NCI-H146 treated with DMSO at 0.1 percent for 48 hours (cell line): ENCODE measurements at regions not wholly inside any gene's neighbourhood (a gene's known extent, or its start where the extent isn't known, plus 50 kb on each side); places are given as distances from the start of the nearest gene placed in this dataset.
"Not testable (repeated sequence)": the region's sequence is repeated elsewhere in the genome, so short reads cannot be mapped to it uniquely, and the experiment has no call there.

Experiments used
- DNase-seq: peaks from one replicate; lab custom pipeline; 2025; ENCODE audit not compliant: unreplicated experiment; lab: John Stamatoyannopoulos, UW

DNA sequence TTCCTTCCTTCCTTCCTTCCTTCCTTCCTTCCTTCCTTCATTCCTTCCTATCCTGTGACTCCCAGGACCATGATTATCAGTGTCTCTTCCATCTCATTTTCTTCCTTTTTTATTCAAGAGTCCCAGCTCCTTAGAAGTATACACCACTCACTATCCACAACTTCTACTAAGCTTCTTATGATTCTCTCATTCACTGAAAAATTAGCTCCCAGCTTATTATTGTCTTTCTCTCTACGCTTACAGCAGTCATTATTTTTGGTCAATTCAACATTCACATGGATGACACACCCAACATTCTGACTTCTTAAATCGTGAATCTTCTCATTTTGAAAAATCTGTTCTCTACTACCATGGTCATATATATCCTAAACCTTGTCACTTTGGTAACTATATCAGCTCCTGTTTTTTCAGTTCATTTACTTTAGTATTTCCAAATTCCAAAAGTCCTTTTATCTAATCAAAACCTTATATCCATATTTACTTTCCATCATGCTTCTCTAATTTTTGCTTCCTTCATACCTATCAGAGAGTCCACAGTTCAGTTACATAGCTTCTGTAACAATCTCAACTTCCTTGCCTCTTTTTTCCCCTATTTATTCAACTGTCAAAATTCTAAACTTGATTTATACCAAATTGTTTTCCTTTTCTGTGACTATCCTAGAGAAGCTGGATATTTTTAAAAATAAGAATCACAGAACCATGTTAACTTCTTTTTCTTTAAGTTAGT, 677.5 kb downstream of the RAPGEF2 start:
- no peak for DNase-seq

DNA sequence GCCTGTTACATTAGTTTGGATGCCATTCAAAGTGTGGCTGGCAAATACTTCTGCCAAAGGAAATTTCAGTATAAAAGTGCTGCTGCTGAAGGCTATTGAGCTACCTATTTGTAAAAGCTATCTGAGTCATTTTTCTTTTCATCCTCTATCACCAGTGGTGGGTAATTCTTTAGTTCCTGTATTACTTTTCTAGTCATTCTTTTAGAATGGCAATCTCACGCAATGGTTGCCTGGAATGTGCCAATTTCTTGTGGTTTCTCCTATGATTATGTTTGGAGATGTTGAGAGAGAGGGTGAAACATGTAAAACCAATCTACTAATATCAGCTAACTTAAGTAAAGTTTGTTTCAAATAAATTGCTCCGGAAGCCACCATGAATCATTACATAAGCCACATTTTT, 685.0 kb downstream of the RAPGEF2 start:
- no peak for DNase-seq

DNA sequence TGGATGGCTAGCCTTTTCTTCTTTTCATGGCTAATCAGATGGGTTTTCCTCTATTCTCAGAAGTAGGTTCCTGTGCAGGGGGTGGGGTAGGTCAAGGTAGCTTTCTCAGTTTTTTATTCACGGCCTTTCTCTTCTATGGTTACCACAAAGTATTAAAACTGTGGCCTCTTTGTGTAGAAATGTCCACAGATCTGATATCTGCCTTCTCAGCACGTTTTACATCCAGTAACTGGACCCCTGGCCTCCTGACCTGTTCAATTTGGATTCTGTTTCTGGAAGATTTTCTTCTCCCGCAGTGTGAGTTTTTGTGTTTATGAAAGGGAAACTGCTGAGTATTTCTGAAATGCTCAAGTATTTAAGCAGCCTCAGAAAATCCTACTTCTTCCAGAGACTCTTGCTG, 688.5 kb downstream of the RAPGEF2 start:
- DNase-seq: no peak

DNA sequence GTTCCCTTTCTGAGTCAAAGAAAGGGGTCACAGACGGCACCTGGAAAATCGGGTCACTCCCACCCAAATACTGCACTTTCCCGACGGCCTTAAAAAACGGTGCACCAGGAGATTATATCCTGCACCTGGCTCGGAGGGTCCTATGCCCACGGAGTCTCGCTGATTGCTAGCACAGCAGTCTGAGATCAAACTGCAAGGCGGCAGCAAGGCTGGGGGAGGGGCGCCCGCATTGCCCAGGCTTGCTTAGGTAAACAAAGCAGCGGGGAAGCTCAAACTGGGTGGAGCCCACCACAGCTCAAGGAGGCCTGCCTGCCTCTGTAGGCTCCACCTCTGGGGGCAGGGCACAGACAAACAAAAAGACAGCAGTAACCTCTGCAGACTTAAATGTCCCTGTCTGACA, 701.7 kb downstream of the RAPGEF2 start:
- DNase-seq: not testable (repeated sequence)

DNA sequence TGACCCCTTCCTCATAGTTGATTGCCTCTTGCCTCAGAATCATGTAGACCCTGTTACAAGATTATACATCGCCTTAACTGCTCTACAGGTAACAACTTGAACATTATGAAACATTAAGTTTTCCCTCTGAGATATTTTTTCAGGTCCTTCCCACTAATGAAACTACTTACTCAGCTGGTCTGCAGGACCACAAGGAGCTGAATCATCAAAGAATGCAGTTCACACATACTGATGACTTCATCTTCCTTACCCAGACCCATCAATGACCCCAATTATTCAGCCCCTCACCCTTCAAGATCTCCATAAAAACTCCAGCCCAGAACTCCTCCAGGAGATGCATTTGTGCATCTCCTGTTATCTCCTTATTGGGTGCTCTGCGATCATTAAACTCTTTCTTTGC, 720.9 kb downstream of the RAPGEF2 start:
- no peak for DNase-seq

DNA sequence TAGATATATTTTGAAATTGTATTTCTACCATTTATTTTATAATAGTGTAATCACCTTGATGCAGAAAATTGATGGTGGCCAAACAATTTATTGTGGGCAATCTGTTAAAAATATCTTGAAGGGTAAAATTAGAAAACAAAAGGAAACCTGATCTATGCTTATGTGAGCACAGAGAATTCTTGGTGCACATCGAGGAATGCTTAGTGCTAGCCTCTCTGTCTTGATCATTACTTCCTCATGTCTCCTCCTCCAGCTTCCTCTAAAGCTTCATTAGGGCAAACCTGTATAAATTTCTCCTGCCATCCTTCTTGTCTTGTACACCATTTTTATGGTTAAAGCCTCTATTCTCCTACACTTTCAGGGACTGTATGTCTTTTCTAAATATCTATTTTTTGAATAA, 725.8 kb downstream of the RAPGEF2 start:
- DNase-seq: no peak

DNA sequence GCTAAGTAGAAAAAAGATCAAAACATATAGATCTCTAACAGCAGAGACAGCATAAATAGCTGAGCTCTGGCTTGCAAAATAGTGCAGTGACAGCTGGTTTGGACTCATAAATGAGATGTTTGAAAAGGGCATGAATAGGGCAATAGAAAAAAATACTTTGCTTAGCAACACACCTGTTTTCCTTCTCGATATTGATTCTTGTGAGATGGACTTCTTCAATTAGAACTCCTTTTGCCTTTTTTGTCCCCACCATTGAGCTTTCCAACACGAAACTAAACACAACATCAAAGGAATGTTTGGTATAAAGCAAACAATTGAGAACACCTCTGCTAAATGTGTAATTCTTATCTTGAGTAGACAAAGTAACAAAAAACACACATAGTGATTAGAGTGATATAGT, 726.3 kb downstream of the RAPGEF2 start:
- no peak for DNase-seq

DNA sequence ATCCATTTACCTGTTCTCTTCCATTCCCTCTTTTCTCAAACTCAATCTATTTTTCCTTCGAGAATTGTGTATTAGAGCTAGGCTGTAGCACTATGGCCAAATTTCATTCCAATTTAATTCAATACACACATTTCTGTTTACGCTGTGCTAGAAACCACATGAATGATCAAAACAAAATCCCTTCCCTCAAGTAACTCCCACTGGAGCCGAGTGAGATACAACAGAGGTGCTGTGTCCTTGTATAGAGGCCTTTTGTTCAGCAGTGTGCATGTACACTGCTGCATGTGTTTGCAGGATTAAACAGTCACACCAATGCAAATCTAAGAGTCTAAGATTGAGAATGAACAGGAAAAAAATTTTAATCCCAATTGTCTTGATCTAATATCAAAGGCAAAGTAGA, 734.2 kb downstream of the RAPGEF2 start:
- no peak for DNase-seq

DNA sequence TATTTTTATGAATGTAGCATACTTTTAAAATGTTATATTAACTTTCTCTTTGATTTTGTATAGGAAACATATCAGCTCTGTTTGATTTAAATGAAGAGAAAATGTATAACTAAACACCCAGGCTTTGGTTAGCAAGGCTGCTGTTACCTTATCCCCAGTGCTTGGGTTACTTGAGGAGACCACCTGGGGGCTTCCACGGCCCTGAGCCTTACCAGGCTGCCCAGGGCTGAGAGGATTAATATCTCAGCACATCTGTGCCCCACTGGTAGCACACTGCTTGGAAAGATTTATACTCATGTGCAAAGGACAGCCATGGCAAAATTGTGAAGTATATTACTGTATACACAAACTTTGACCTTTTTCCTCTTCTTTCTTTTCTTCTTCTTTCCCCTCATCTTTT, 752.9 kb downstream of the RAPGEF2 start:
- no peak for DNase-seq

DNA sequence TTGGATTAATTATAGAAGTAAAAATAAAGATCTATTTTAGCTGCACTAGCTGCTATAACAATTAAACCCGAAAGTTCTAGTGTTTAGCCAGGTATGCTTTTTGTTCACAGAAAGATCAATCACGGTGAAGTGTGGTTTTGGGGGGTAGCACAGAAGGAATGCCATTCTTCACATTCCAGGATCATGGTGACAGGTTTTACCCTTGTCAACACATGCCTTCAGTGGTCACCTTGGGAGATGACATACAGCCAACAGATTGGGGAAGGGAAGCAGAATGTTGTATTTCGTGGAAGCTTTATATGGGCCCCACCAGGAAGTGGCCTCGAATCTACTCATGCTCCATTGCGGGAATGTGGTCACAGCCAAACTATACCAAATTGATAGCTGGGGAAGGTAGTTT, 753.6 kb downstream of the RAPGEF2 start:
- DNase-seq: no peak

DNA sequence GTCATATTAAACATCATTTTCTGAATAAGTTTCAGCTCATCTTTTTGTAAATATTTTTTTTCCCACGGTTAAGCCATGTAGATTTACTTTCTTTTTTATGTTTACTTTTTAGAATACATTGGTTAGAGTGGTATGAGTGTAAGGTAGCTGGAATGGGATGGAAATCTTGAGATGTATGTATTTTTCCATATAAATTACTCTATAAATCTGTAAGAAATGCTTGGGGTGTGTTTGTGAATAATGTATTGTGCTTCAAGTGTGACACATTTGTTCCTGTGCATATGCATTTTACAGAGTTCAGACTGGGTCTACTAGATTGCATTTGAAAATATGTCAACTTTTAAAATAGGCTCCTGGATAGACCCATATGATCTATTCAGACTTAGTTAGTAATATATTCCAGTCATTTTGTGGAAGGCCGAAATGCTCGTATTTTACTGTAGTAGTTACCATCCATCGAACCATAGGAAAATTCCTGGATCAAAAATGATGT, 756.8 kb downstream of the RAPGEF2 start:
- no peak for DNase-seq

DNA sequence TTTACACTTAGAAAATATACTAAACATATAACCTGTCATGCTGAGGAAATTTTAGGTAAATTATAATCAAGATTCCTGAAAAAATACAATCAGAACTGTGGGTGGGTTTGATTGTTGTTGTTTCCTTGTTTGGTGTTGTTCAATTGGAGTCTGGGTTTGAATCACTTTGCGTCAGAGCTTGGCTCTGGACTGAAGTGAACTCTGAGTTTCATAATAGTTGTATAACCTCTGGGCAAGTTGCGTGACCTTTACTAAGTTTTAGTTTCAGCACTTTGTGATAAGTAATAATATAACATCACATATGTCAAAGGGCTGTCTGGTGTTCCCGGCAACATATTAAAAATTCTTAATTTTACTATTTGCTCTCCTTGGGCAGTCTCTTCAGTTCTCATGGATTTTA, 758.1 kb downstream of the RAPGEF2 start:
- no peak for DNase-seq

DNA sequence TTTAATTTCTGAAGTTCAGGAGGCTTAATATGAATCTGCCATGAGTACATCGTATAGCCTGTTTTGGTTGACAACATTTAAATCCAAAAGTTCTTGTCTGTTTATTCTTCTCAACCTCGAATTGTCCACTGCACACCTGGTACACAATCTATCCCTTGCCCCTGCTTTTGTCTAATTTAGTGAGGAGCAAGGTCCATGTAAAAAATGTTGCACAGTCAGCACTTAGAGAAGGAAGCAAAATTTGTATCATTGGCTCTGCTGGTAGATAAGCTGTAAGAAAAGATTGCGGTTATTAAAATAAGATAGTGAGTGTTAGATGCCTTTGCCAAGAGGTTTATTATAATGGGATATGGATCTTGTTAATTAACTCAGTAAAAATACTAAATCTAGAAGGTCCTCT, 761.5 kb downstream of the RAPGEF2 start:
- no peak for DNase-seq

DNA sequence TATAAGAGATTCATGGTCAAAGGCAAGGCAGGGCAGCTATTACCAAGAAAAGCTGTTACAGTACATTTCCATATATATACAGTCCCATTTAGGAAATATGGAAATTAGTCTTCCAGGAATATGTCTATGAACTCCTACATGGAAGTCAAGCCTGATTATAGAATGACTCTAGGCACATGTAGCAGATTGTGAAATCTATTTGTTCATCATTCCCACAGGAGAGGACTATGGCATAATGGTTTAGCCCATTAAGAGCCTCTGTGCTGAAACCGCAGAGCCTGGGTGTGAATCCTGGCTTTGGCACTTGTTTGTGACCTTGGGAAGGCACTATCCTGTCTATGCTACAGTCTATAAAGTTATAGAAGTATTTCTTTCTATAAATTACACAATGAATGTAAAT, 764.8 kb downstream of the RAPGEF2 start:
- no peak for DNase-seq

DNA sequence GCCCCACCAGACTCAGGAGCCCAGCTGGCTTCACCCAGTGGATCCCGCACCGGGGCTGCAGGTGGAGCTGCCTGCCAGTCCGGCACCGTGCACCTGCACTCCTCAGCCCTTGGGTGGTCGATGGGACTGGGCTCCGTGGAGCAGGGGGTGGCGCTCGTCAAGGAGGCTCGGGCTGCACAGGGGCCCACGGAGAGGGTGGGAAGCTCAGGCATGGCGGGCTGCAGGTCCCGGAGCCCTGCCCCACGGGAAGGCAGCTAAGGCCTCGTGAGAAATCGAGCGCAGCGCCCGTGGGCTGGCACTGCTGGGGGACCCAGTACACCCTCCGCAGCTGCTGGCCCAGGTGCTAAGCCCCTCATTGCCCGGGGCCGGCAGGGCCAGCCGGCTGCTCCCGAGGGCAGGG, 766.1 kb downstream of the RAPGEF2 start:
- DNase-seq: not testable (repeated sequence)

DNA sequence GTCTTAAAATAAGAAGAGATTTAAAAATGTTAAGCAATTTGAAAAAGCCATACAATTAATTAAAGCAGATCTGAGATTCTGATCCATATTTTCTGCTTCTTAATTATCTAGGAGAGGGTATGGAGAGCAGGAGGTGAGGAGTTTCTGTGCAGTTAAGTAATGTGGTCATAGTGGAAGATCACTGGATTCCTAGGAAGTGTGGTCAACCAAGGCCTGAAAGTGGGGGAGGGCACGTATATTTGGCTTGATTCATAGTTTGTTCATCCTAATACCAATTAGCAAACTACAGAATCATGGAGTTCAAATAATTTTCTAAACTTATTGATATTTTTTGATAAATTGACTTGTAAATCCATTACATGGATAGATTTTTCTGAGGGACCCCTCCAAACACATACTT, 768.3 kb downstream of the RAPGEF2 start:
- DNase-seq: no peak

DNA sequence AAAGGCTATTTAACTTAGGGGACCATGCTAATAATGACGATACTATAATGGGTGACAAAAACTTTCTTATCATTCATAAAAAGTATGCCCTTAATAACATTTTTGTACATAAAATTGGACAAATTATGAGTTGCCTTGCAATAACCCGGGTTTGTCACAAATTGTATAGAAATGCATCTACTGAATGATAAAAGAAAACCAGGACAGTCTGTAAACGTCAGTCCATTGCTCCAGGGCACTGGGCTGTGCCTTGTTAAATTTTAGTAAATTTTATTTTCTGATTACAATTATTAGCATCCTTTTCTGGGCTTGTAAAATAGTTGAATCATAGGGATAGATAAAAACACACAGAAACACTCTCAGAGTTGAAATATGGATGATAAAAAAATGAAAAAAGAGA, 778.3 kb downstream of the RAPGEF2 start:
- no peak for DNase-seq

DNA sequence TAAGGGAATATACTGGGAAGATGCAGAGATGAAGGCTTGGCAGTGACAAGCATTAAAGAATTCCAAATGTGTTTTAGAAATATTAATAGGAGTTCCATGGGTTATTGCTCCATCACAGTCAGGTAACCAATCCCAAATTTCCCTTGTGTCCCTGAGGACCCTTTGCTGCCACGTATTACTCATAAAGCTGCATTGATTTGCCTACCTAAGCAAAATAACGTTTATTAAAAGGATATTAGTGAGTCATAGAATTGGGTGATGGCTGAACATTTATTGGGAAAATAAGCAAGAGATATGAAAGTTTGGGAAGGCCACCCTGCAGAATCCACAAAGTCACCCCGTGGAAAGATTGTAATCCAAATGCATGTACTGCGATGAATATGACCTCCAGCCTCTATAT, 782.1 kb downstream of the RAPGEF2 start:
- no peak for DNase-seq

DNA sequence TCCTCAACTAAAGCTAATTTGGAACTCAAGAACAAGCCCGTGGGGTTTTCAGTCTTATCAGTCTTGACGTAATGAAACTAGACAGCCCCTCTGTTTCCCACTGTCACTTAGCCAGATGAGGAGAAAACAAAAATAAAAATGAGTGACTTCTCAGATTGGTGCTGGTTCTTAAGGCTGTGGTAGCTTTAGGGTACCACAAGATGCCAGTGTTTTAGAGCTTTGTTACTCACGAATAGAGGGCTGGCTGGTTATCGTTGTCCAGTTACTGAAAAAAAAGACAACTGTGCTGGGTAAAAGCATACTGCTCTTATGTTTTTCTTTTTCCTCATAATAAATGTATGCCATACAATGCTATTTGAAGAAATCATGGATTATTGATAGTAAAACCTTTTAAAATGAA, 796.7 kb downstream of the RAPGEF2 start:
- DNase-seq: no peak

DNA sequence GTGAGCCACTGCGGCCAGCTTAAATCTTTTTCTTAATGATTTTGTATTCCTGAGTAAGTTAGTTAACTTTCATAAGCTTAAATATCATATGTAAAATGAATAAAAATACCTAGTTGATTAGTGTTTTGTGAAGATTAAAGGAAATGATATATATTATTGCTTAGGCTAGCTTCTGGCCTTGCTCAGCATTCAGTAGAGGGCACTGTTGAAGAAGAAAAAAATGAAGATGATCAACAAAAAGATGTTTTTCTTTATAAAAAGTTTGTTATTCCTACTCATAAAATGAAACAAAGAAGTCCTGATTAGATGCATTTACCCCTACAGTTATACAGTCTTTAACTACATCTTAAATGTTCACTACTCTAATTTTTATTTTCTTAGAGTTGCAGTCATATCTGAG, 797.7 kb downstream of the RAPGEF2 start:
- DNase-seq: no peak

DNA sequence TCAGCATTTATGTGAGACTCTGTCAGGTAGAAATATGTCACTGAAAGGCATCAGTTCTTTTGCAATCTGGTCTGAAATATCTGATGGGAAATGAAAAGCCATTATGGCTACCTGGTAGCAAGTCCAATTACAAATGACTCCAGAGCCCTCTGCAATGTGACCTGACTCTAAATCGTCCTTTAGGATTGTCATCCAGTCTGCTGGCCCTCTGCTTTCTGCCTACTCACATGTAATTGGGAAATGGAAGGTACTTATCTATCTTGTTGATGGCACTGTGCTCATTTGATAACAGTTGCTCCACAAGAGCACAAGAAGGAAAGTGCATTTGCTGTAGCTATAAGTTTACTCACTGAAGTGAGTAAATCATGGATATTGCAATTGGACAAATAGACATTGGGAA, 799.8 kb downstream of the RAPGEF2 start:
- DNase-seq: no peak

DNA sequence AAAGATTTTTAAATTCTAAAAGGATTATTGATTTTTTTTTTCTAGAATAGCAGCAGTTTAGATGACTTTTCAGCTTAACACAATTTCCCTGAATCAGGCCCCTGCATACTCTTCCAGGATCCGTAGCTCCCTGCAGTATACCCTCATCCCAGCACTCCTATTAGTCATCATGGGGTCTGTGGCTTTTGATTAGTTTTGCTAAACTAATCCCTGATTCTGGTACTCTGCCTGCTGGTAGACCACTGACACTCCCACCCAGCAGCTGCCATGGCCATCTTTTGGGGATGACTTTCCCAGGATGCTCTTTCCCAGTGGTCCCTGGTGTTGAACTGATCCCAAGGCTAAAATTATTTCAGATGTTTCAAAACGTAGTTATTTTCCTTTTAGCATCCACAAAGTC, 802.0 kb downstream of the RAPGEF2 start:
- no peak for DNase-seq

DNA sequence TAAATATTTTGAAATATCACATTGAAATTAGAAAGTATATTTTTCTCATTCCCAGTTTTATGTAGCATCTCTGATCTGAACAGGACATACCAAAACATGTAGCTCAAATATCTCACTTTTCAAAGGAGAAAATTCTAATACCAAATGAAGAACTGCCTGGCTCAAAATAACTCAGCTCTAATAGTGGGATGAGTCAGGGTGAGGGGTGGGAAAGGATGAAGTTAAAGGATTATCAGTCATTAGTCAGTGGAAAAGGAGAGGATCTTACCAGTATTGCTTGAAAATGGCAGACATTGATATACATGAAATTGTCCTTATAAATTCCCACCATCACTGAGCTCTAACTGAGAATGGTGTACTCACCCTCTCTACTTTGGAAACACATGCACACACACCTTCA, 803.2 kb downstream of the RAPGEF2 start:
- DNase-seq: no peak
